ENCODE measurements at regions not wholly inside any gene's neighbourhood (a gene's known extent, or its start where the extent isn't known, plus 50 kb on each side); places are given as distances from the start of the nearest gene placed in this dataset.
"Not testable (repeated sequence)": the region's sequence is repeated elsewhere in the genome, so short reads cannot be mapped to it uniquely, and the experiment has no call there.

GRCh38 chr1:83065952-83066727, 932.8 kb downstream of the TTLL7 start:
- DNase-seq: no peak

DNA sequence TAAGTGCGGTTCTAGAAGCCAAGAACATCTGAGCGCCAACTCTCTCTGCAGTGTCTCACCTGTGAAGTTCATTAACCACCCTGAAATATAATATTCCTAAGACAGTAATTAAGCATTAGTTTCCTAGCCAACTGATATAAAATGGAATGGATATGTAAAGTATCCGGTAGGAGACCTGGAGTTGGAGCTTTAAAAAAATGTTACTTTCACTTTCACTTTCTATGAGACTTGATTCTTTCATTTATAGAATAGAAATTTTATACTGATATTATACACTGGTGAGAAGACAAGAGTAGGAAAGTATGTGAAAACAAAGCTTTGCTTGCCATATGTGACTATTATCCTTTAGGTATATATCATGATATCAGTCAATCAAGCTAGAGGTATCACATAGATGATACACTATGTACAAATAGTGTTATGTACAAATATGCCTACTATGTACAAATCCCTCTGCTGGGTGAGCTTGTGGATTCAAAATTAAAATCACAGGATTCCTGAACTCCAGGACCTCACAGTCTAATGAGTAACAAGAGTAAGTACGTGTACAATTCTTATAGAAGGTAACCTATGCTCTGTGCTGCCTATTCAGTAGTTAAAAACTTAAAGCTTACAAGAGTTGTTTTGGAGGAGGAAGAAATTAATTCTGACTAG, 934.2 kb downstream of the TTLL7 start:
- no peak for DNase-seq

DNA sequence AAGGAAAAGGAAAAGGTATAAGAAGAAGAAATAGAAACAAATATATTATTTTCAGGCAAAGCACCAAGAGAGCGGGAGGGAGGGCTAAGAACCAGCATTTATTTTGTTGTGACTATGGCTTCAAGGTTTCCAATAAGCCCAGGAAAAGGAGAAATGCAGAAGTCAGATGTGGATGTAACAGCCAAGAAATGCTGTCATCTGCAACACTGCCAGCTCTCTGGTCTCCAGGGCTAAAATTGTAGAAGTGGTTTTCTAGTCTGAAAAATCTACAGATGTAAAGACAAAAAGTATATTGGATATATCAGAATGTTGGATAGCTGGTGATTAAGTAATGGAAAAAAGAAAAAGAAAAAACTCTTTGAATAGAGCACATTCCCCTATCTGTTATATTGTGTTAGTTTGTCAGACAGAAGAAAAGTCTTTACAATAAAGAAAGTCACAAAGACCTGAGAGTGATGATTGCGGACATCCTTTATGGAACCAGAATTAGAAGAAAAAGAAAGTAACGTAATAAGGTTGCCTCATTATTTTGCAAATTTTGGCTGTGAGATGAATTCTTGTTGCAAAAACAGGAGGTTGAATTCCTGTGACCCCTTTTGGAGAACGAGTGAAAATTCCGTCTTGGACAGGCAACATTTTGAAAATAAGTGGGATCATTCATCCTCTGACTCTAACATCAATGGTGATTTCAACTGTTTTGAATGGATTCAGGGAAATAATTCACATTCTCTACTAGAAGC, 938.1 kb downstream of the TTLL7 start:
- no peak for DNase-seq

DNA sequence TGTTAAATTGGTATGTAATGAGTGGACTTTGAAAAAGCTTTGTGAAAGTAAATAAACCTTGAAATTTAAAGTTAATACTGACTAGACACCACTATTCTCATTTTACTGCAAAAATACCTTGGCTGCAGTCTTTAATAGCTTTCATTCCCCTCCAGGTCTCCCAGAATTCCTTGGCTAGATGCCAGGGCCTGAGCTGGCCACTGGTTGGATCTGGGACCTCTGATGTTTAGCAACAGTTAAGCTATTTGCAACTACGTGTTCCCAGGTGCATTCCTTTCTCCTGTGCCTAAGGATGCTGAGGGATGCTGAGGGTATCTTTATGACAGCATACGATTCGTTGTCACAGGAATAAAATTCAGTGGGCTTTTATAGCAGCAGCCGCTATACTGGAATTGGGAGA, 938.7 kb downstream of the TTLL7 start:
- no peak for DNase-seq

GRCh38 chr1:83058327-83058726, 940.6 kb downstream of the TTLL7 start:
- no peak for DNase-seq

- DNase-seq: no peak
Observed at GRCh38 chr1:83055391-83056170, 943.4 kb downstream of the TTLL7 start.

GRCh38 chr1:83053446-83053845, 945.5 kb downstream of the TTLL7 start:
- DNase-seq: no peak

DNA sequence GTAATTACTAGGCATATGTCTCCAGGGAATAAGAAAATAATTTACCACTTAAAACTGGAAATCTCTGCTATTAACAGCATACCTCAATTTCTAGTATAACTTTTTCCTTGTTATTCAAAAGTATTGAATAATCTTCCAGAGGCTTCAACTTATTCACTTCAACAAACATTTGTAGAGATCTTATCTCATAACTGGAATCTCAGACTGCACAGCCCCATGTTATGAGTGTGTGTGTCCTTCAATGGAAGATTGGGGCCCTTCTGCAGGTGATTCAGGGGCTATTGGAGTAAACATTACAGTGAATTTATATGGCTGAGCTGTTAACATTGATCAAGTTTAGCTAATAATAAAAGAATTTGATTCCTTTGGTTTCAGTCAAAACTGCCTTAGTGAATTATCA, 946.1 kb downstream of the TTLL7 start:
- DNase-seq: no peak

- DNase-seq: not testable (repeated sequence)
Observed at GRCh38 chr1:83051053-83051452, 947.9 kb downstream of the TTLL7 start.

- DNase-seq: no peak
Observed at GRCh38 chr1:83043244-83043643, 955.7 kb downstream of the TTLL7 start.

GRCh38 chr1:83039091-83039490, 959.8 kb downstream of the TTLL7 start:
- not testable (repeated sequence) for DNase-seq

DNA sequence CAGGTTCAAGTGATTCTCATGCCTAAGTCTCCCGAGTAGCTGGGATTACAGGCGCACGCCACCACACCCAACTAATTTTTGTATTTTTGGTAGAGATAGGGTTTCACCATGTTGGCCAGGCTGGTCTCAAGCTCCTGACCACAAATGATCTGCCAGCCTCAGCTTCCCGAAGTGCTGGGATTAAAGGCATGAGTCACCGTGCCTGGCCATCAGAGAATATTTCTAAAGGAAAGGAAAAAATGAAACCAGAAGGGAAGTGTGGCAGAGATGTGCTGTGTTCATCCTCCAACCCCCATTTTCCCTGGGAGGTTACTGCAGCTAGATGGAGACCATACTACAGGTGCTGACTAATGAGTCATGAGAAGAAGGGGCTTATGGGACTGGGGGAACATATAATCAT, 964.1 kb downstream of the TTLL7 start:
- no peak for DNase-seq

DNA sequence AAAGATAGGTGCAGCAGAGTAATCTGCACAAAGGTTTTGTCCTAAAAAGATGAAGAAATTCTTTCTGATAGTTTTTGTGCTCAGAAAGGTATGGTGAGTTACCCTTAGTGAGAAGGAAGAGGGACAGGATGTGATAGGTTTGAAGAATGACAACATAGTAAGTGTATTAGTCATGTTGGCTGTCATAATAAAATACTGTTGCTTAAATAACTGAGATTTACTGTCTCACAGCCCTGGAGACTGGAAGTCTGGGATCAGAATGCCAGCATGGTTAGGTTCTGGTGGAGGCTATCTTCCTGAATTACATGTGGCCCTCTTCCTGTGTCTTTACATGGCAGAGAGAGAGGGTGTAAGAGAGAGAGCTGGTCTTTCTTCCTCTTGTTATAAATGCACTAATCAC, 965.2 kb downstream of the TTLL7 start:
- no peak for DNase-seq

- no peak for DNase-seq
Observed at GRCh38 chr1:83029916-83030315, 969.0 kb downstream of the TTLL7 start.

DNA sequence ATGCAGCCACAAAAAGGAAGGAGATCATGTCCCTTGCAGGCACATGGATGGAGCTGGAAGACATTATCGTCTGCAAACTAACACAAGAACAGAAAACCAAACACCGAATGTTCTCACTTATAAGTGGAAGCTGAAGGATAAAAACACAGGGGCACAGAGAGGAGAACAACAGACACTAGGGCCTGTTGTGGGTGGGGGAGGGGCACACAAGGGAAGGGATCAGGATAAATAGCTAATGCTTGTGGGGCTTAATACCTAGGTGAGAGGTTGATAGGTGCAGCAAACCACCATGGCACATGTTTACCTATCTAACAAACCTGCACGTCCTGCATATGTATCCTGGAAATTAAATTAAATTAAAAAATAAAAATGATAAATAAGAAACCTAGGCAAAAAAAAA, 969.9 kb downstream of the TTLL7 start:
- no peak for DNase-seq

DNA sequence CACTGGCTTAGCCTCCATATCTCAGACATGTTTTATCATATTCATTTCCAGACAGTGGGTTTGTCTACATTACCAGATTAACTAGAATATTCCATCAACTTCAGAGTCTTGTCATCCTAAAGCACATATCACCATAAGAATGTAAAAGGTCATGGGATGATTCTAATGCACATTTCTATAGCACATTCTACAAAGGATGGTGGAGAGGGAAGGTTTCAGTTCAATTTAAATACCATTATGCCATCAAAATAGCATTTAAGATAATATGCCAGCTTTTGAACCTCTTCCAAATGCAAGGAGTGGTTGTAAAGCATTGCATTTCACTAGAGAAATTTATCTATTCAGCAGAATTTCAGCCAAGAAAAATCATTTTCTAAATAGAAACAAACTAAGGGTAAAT, 970.5 kb downstream of the TTLL7 start:
- no peak for DNase-seq

- no peak for DNase-seq
Observed at GRCh38 chr1:83027511-83027910, 971.4 kb downstream of the TTLL7 start.

GRCh38 chr1:83026745-83027144, 972.2 kb downstream of the TTLL7 start:
- DNase-seq: no peak

- no peak for DNase-seq
Observed at GRCh38 chr1:83024251-83024767, 974.6 kb downstream of the TTLL7 start.

- no peak for DNase-seq
Observed at GRCh38 chr1:83023212-83023611, 975.7 kb downstream of the TTLL7 start.

GRCh38 chr1:83022206-83022605, 976.7 kb downstream of the TTLL7 start:
- DNase-seq: no peak

DNA sequence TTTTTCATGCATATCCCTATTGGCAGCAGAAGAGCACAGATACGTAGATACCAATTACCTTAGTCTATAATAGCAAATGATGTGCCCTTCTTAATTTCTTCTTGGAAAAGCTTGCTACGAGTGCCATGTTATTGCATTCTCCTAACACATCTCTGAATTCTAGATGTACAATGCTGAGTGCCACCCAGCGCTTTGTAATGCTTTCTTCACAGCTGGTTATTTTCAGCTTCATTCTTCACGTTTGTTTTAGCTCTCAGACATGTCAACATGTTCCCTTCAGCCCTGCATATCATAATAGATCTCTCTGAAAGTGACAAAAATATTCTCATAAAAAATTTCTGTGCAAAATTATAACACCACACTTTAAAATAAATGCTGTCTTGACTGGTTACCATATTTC, 981.2 kb downstream of the TTLL7 start:
- DNase-seq: no peak

- DNase-seq: no peak
Observed at GRCh38 chr1:83017276-83017675, 981.7 kb downstream of the TTLL7 start.

Measured in bone marrow (tissue), 2 donors.